OCI-LY7 (cell line): ENCODE measurements at regions not wholly inside any gene's neighbourhood (a gene's known extent, or its start where the extent isn't known, plus 50 kb on each side); places are given as distances from the start of the nearest gene placed in this dataset.

Source experiments
- CTCF ChIP-seq: fragments of 200-600 bp; sonication (generic); conservative IDR thresholded peaks from 2 replicates; pipeline ENCODE4 v1.5.1; 2014; ENCODE audit warnings: mild to moderate bottlenecking, antibody characterized with exemption, low read length, moderate library complexity, mixed read lengths
- EZH2phosphoT487 ChIP-seq: fragments of 200-600 bp; sonication (generic); IDR thresholded peaks from 2 replicates; pipeline ENCODE4 v1.6.1; 2018; ENCODE audit warnings: low read depth, borderline replicate concordance, mild to moderate bottlenecking, mixed run types, antibody characterized with exemption, low read length, moderate library complexity, mixed read lengths

GRCh38 chr16:35746281-35746962, 2287.0 kb downstream of the TP53TG3F start:
- TF ChIP-seq CTCF (no peak), EZH2phosphoT487 (no peak)
